Liver (tissue), 8 donors: ENCODE measurements at regions not wholly inside any gene's neighbourhood (a gene's known extent, or its start where the extent isn't known, plus 50 kb on each side); places are given as distances from the start of the nearest gene placed in this dataset.

Source experiments
- DNase-seq: peaks from one replicate; pipeline ENCODE4 v3.0.0-alpha.2; 2017; ENCODE audit warnings: low spot score
- H3K27ac ChIP-seq, 2 donors: one replicate each; pipeline ENCODE4 v1.7.0; 2013; ENCODE audit warnings: inconsistent platforms in 2 of 2, low read length in 2 of 2, control low read depth in 1 of 2, low read depth in 1 of 2, mild to moderate bottlenecking in 1 of 2
- H3K27me3 ChIP-seq, 4 donors: one replicate each; pipeline versions ENCODE4 v1.6.1 to v1.7.0; 2013; ENCODE audit warnings: low read length in 3 of 4, inconsistent platforms in 1 of 4, mild to moderate bottlenecking in 1 of 4, moderate library complexity in 1 of 4; ENCODE audit not compliant: control insufficient read depth in 4 of 4, insufficient read depth in 4 of 4
- H3K36me3 ChIP-seq, 4 donors: one replicate each; pipeline versions ENCODE4 v1.6.1 to v1.7.0; 2013; ENCODE audit warnings: low read length in 3 of 4, mild to moderate bottlenecking in 3 of 4, low read depth in 1 of 4, moderate library complexity in 1 of 4; ENCODE audit not compliant: control insufficient read depth in 4 of 4, insufficient read depth in 3 of 4
- H3K4me1 ChIP-seq, 4 donors: one replicate each; pipeline versions ENCODE4 v1.6.1 to v1.7.0; 2013; ENCODE audit warnings: low read length in 3 of 4, mild to moderate bottlenecking in 3 of 4, moderate library complexity in 1 of 4; ENCODE audit not compliant: control insufficient read depth in 4 of 4, insufficient read depth in 4 of 4
- H3K4me3 ChIP-seq, 3 donors: one replicate each; pipeline versions ENCODE4 v1.6.1 to v1.7.0; 2013; ENCODE audit warnings: low read length in 3 of 3, control low read depth in 1 of 3, low read depth in 1 of 3, mild to moderate bottlenecking in 1 of 3
- H3K9ac ChIP-seq, 2 donors: one replicate each; pipeline ENCODE4 v1.7.0; 2013; ENCODE audit warnings: low read length in 2 of 2, mild to moderate bottlenecking in 2 of 2, moderate library complexity in 2 of 2, control low read depth in 1 of 2, low read depth in 1 of 2
- H3K9me3 ChIP-seq, 4 donors: one replicate each; pipeline versions ENCODE4 v1.6.1 to v1.7.0; 2013; ENCODE audit warnings: low read length in 3 of 4; ENCODE audit not compliant: control insufficient read depth in 4 of 4
- EGR1 ChIP-seq, 2 donors: IDR thresholded peaks; 2 replicates each; pipeline ENCODE4 v1.6.1; 2016 to 2018; ENCODE audit warnings: antibody characterized with exemption in 2 of 2, low read depth in 2 of 2
- FOXA1 ChIP-seq: IDR thresholded peaks from 2 replicates; pipeline ENCODE4 v1.6.1; 2016; ENCODE audit warnings: antibody characterized with exemption
- FOXA2 ChIP-seq: IDR thresholded peaks from 2 replicates; pipeline ENCODE4 v1.6.1; 2016; ENCODE audit warnings: antibody characterized with exemption
- GABPA ChIP-seq, 2 donors: IDR thresholded peaks in 1 of 2; conservative IDR thresholded peaks in 1 of 2; 2 replicates each; pipeline ENCODE4 v1.6.1; 2016; ENCODE audit warnings: antibody characterized with exemption in 2 of 2, mild to moderate bottlenecking in 1 of 2, moderate library complexity in 1 of 2
- HNF4A ChIP-seq, 2 donors: conservative IDR thresholded peaks; 2 replicates each; pipeline ENCODE4 v1.6.1; 2016; ENCODE audit warnings: antibody characterized with exemption in 2 of 2, mild to moderate bottlenecking in 2 of 2
- HNF4G ChIP-seq: IDR thresholded peaks from 2 replicates; pipeline ENCODE4 v1.6.1; 2016; ENCODE audit warnings: antibody characterized with exemption
- JUND ChIP-seq, 2 donors: IDR thresholded peaks; 2 replicates each; pipeline ENCODE4 v1.6.1; 2016; ENCODE audit warnings: antibody characterized with exemption in 2 of 2
- MAX ChIP-seq: IDR thresholded peaks from 2 replicates; pipeline ENCODE4 v1.6.1; 2016; ENCODE audit warnings: antibody characterized with exemption
- NR2F2 ChIP-seq: IDR thresholded peaks from 2 replicates; pipeline ENCODE4 v1.6.1; 2016; ENCODE audit warnings: antibody characterized with exemption
- RAD21 ChIP-seq, 2 donors: IDR thresholded peaks; 2 replicates each; pipeline ENCODE4 v1.6.1; 2016; ENCODE audit warnings: antibody characterized with exemption in 2 of 2, mild to moderate bottlenecking in 2 of 2
- REST ChIP-seq: IDR thresholded peaks from 2 replicates; pipeline ENCODE4 v1.6.1; 2016; ENCODE audit warnings: antibody characterized with exemption, mild to moderate bottlenecking
- RXRA ChIP-seq, 2 donors: IDR thresholded peaks; 2 replicates each; pipeline ENCODE4 v1.6.1; 2017 to 2018; ENCODE audit warnings: antibody characterized with exemption in 2 of 2, mild to moderate bottlenecking in 1 of 2
- SP1 ChIP-seq: IDR thresholded peaks from 2 replicates; pipeline ENCODE4 v1.6.1; 2018; ENCODE audit warnings: antibody characterized with exemption, mild to moderate bottlenecking
- TAF1 ChIP-seq: conservative IDR thresholded peaks from 2 replicates; pipeline ENCODE4 v1.6.1; 2016; ENCODE audit warnings: antibody characterized with exemption, mild to moderate bottlenecking
- YY1 ChIP-seq: IDR thresholded peaks from 2 replicates; pipeline ENCODE4 v1.6.1; 2016; ENCODE audit warnings: antibody characterized with exemption, mild to moderate bottlenecking
- WGBS: extraction: QIAGEN DNeasy Blood & Tissue Kit; methylation state at CpG from one replicate; pipeline ENCODE4 v1.1.7; 2013; 5-methylcytosine and 5-hydroxymethylcytosine counted together
- TF ChIP-seq, protein P1 (sequence below): fragments of 150-350 bp; IDR thresholded peaks from 2 replicates; pipeline ENCODE4 v1.5.1; 2017; ENCODE audit warnings: improper control_type of control experiment, low read depth, low read length; ENCODE audit not compliant: missing input control
- TF ChIP-seq, protein P2 (sequence below): IDR thresholded peaks from 2 replicates; pipeline ENCODE4 v1.6.1; 2016; ENCODE audit warnings: antibody characterized with exemption
- TF ChIP-seq, protein P3 (sequence below): IDR thresholded peaks from 2 replicates; pipeline ENCODE4 v1.6.1; 2016; ENCODE audit warnings: antibody characterized with exemption
- donor health status: healthy.
- donor health status: healthy.
- donor health status: healthy.
- donor health status: healthy.
- donor health status: healthy.

DNA sequence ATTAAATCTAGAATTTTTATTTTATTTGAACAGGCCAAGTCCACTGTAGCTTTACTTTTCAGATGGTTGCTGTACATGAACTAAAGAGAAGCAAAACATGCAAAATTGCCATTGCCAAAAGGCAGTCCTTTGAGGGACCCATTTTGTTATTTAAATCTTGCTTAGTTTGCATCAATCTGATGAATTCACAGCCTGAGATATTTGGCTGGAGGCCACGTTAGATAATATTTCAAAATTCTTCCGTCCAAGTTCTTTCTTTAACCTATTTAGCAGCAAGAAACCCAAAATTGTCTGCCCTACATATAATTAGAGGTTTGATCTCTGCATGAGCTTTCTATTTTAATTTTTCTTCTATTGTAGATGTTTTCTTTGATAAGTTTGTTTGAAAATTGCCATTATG lies 1706.9 kb upstream of the RAG2 start:
- H3K4me3 ChIP-seq, result no peak overlapping the region
- H3K27me3 ChIP-seq, result no peaks in the 10 kb centered on the region
- WGBS, result 50% methylated on average over 2 of the region's 2 CpGs
- no peak overlapping the region for H3K9ac ChIP-seq
- TF ChIP-seq HNF4A (conservative IDR thresholded peaks at IDR 0.05) (no peak), REST (no peak), TAF1 (no peak), HNF4G (no peak), GABPA (IDR thresholded peaks at IDR 0.05 in 1 of 2, conservative IDR thresholded peaks at IDR 0.05 in 1 of 2) (no peak), RAD21 (IDR thresholded peaks at IDR 0.05) (no peak), EGR1 (IDR thresholded peaks at IDR 0.05; ENCODE audit: low read depth in 2 of 2) (no peak), SP1 (no peak), RXRA (IDR thresholded peaks at IDR 0.05) (no peak), JUND (IDR thresholded peaks at IDR 0.05) (no peak), FOXA2 (no peak), NR2F2 (no peak)
- TF ChIP-seq, protein P1, sequence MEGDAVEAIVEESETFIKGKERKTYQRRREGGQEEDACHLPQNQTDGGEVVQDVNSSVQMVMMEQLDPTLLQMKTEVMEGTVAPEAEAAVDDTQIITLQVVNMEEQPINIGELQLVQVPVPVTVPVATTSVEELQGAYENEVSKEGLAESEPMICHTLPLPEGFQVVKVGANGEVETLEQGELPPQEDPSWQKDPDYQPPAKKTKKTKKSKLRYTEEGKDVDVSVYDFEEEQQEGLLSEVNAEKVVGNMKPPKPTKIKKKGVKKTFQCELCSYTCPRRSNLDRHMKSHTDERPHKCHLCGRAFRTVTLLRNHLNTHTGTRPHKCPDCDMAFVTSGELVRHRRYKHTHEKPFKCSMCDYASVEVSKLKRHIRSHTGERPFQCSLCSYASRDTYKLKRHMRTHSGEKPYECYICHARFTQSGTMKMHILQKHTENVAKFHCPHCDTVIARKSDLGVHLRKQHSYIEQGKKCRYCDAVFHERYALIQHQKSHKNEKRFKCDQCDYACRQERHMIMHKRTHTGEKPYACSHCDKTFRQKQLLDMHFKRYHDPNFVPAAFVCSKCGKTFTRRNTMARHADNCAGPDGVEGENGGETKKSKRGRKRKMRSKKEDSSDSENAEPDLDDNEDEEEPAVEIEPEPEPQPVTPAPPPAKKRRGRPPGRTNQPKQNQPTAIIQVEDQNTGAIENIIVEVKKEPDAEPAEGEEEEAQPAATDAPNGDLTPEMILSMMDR, result no peak
- TF ChIP-seq, protein P2, sequence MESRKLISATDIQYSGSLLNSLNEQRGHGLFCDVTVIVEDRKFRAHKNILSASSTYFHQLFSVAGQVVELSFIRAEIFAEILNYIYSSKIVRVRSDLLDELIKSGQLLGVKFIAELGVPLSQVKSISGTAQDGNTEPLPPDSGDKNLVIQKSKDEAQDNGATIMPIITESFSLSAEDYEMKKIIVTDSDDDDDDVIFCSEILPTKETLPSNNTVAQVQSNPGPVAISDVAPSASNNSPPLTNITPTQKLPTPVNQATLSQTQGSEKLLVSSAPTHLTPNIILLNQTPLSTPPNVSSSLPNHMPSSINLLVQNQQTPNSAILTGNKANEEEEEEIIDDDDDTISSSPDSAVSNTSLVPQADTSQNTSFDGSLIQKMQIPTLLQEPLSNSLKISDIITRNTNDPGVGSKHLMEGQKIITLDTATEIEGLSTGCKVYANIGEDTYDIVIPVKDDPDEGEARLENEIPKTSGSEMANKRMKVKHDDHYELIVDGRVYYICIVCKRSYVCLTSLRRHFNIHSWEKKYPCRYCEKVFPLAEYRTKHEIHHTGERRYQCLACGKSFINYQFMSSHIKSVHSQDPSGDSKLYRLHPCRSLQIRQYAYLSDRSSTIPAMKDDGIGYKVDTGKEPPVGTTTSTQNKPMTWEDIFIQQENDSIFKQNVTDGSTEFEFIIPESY, result no peak
- TF ChIP-seq, protein P3, sequence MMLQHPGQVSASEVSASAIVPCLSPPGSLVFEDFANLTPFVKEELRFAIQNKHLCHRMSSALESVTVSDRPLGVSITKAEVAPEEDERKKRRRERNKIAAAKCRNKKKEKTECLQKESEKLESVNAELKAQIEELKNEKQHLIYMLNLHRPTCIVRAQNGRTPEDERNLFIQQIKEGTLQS, result no peak
- no peak overlapping the region for H3K27ac ChIP-seq
- H3K9me3 ChIP-seq, result no peaks in the 10 kb centered on the region
- no peak for DNase-seq
- H3K36me3 ChIP-seq, result no peaks in the 10 kb centered on the region
- no peaks in the 10 kb centered on the region for H3K4me1 ChIP-seq

DNA sequence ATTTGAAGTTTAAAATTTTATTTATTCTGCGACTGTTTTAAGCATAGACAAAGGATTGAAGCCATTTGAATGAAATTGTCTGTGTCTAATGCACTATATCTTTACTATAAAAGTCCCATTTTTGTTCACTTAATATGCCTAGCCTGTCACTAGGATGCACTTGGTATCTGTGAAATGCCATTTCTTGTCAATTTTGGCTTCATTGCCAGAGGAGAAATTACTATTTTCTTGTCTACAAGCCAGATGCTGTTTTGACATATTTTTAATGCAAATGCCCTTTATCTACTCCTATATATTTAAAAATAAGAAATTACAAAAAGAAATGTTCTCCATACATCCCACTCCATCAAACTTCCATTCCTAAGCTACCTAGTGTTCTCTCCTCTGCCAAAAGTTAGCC lies 1704.5 kb upstream of the RAG2 start:
- H3K9me3 ChIP-seq, result no peaks in the 10 kb centered on the region
- H3K27ac ChIP-seq, result no peak overlapping the region
- no peaks in the 10 kb centered on the region for H3K36me3 ChIP-seq
- no peaks in the 10 kb centered on the region for H3K4me1 ChIP-seq
- no peaks in the 10 kb centered on the region for H3K27me3 ChIP-seq
- no peak overlapping the region for H3K4me3 ChIP-seq
- DNase-seq, result no peak
- no peak overlapping the region for H3K9ac ChIP-seq
- WGBS, result 1% methylated on average over 1 of the region's 1 CpG
- TF ChIP-seq, protein P2, result no peak
- TF ChIP-seq SP1 (no peak), FOXA2 (no peak), GABPA (IDR thresholded peaks at IDR 0.05 in 1 of 2, conservative IDR thresholded peaks at IDR 0.05 in 1 of 2) (no peak), HNF4A (conservative IDR thresholded peaks at IDR 0.05) (no peak), FOXA1 (no peak), RAD21 (IDR thresholded peaks at IDR 0.05) (no peak), EGR1 (IDR thresholded peaks at IDR 0.05; ENCODE audit: low read depth in 2 of 2) (no peak), YY1 (no peak), NR2F2 (no peak), MAX (no peak), JUND (IDR thresholded peaks at IDR 0.05) (no peak)
- TF ChIP-seq, protein P1, result no peak
- TF ChIP-seq, protein P3, result no peak
